ENCODE measurements at regions not wholly inside any gene's neighbourhood (a gene's known extent, or its start where the extent isn't known, plus 50 kb on each side); places are given as distances from the start of the nearest gene placed in this dataset.

DNA sequence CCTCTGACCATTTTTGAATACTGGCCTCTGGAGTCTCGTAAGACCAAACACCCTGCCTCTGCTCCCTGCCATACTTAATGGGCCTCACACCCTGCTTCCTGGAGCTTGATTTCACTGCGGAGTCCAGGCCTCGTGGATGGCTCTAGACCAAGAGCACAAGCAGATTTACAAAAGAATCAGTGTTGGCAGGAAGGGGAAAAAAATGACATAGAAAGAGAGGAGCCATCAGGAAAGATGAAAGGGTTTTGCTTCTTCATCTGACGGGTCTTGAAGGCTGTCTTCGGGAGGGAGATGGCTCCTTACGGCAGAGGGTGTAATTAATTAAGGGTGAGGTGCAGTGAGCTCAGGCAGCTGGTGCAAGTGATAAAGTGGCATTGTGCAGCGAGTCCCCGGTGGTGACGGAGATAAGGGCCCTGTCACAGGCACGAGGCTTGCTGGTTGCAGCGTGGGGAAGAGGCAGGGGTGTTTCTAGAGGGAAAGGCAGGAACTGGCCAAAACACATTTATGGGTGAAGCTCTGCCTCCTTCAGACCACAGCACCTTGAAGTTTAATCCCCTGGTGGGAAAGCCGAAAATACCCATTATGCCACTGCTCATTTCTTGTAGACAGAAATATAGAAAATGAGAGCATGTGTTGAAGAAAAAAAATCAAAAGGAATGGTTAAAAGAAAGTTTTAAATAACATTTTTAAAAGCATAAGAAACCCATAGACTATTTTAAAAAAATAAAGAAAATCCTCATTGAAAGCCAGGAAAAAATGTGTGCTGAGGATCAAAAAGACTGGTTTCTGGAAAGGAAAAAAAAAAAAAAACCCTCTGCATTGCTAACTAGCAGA is 128.6 kb upstream of the LRFN2 start:
- TF ChIP-seq POLR2A (IDR thresholded peaks at IDR 0.05) (no peak), POLR2AphosphoS5 (IDR thresholded peaks at IDR 0.05) (no peak)
- TF ChIP-seq, protein P1, sequence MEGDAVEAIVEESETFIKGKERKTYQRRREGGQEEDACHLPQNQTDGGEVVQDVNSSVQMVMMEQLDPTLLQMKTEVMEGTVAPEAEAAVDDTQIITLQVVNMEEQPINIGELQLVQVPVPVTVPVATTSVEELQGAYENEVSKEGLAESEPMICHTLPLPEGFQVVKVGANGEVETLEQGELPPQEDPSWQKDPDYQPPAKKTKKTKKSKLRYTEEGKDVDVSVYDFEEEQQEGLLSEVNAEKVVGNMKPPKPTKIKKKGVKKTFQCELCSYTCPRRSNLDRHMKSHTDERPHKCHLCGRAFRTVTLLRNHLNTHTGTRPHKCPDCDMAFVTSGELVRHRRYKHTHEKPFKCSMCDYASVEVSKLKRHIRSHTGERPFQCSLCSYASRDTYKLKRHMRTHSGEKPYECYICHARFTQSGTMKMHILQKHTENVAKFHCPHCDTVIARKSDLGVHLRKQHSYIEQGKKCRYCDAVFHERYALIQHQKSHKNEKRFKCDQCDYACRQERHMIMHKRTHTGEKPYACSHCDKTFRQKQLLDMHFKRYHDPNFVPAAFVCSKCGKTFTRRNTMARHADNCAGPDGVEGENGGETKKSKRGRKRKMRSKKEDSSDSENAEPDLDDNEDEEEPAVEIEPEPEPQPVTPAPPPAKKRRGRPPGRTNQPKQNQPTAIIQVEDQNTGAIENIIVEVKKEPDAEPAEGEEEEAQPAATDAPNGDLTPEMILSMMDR (IDR thresholded peaks at IDR 0.05) = no peak
